SU-DHL-6 (cell line): ENCODE measurements at regions not wholly inside any gene's neighbourhood (a gene's known extent, or its start where the extent isn't known, plus 50 kb on each side); places are given as distances from the start of the nearest gene placed in this dataset.

Experiments
- H2AFZ ChIP-seq: fragments of 200-600 bp; sonication (generic); 2 replicates; pipeline ENCODE4 v1.6.1; 2014; ENCODE audit warnings: low read depth, mild to moderate bottlenecking, moderate library complexity, mixed read lengths, antibody characterized with exemption, low read length; ENCODE audit not compliant: severe bottlenecking
- H3F3A ChIP-seq: fragments of 200-600 bp; shearing (Covaris generic); 2 replicates; pipeline ENCODE4 v1.6.0; 2016; ENCODE audit warnings: antibody characterized with exemption, mild to moderate bottlenecking; ENCODE audit not compliant: insufficient read depth
- H3K27ac ChIP-seq: fragments of 200-600 bp; sonication (generic); 2 replicates; pipeline ENCODE4 v1.5.1; 2016; ENCODE audit warnings: low read depth, mild to moderate bottlenecking, low read length, moderate library complexity, mixed read lengths
- H3K27me3 ChIP-seq: fragments of 200-600 bp; sonication (generic), shearing (Covaris generic); 2 replicates; pipeline ENCODE4 v1.6.0; 2014; ENCODE audit warnings: mild to moderate bottlenecking, low read length
- H3K36me3 ChIP-seq: fragments of 200-600 bp; sonication (generic); 2 replicates; pipeline ENCODE4 v1.6.1; 2014; ENCODE audit warnings: mild to moderate bottlenecking, low read length, mixed read lengths
- H3K4me2 ChIP-seq: fragments of 300-600, 200-600 bp; shearing (Covaris generic), sonication (generic); 2 replicates; pipeline ENCODE4 v1.6.0; 2014; ENCODE audit warnings: low read length, low read depth, mild to moderate bottlenecking; ENCODE audit not compliant: poor library complexity, severe bottlenecking
- H3K4me3 ChIP-seq: fragments of 200-600 bp; sonication (generic); 2 replicates; pipeline ENCODE4 v1.5.1; 2014; ENCODE audit warnings: antibody characterized with exemption, low read length, mild to moderate bottlenecking, mixed read lengths; ENCODE audit not compliant: insufficient read depth, poor library complexity, severe bottlenecking
- H3K79me2 ChIP-seq: fragments of 200-600 bp; sonication (generic); 2 replicates; pipeline ENCODE4 v1.6.1; 2014; ENCODE audit warnings: mild to moderate bottlenecking, low read length, moderate library complexity; ENCODE audit not compliant: insufficient read depth
- H3K9ac ChIP-seq: fragments of 200-600 bp; sonication (generic); 2 replicates; pipeline ENCODE4 v1.7.0; 2014; ENCODE audit warnings: mild to moderate bottlenecking, low read length
- H3K9me2 ChIP-seq: fragments of 200-600 bp; sonication (generic); replicated peaks from 2 replicates; pipeline ENCODE4 v1.6.1; 2014; ENCODE audit warnings: low read length; ENCODE audit not compliant: insufficient read depth
- H3K9me3 ChIP-seq: fragments of 200-600 bp; sonication (generic); 2 replicates; pipeline ENCODE4 v1.6.1; 2014; ENCODE audit warnings: low read length, mixed read lengths; ENCODE audit not compliant: insufficient read depth
- H4K20me1 ChIP-seq: fragments of 200-600 bp; sonication (generic); 2 replicates; pipeline ENCODE4 v1.6.1; 2014; ENCODE audit warnings: low read depth, mild to moderate bottlenecking, antibody characterized with exemption, low read length, moderate library complexity, mixed read lengths
- CTCF ChIP-seq: fragments of 200-600 bp; sonication (generic); IDR thresholded peaks from one replicate; pipeline ENCODE4 v1.5.1; 2017; ENCODE audit warnings: antibody characterized with exemption, mild to moderate bottlenecking, low read length, moderate library complexity; ENCODE audit not compliant: insufficient read depth, poor library complexity, severe bottlenecking
- EZH2phosphoT487 ChIP-seq: fragments of 200-600 bp; sonication (generic), shearing (Covaris generic); conservative IDR thresholded peaks from 2 replicates; pipeline ENCODE4 v1.6.1; 2018; ENCODE audit warnings: mild to moderate bottlenecking, antibody characterized with exemption, low read length, moderate library complexity, mixed read lengths

GRCh38 chr5:36521219-36521618 is 85.2 kb upstream of the SLC1A3 start:
- Histone ChIP-seq H3K36me3 (no peaks in the 10 kb centered on the region), H4K20me1 (no peaks in the 10 kb centered on the region), H2AFZ (no peak overlapping the region), H3K4me3 (no peak overlapping the region), H3K9ac (no peak overlapping the region), H3K9me3 (no peaks in the 10 kb centered on the region), H3K79me2 (no peaks in the 10 kb centered on the region), H3K4me2 (no peak overlapping the region), H3F3A (no peaks in the 10 kb centered on the region), H3K27ac (no peak overlapping the region), H3K9me2 (no peaks in the 10 kb centered on the region), H3K27me3 (no peaks in the 10 kb centered on the region)
- no peak for TF ChIP-seq EZH2phosphoT487
- TF ChIP-seq CTCF, result no peak

- H3K36me3 ChIP-seq, result no peaks in the 10 kb centered on the region
- no peaks in the 10 kb centered on the region for H3K79me2 ChIP-seq
- no peak overlapping the region for H3K27ac ChIP-seq
- no peaks in the 10 kb centered on the region for H3K9me3 ChIP-seq
- no peaks in the 10 kb centered on the region for H3K27me3 ChIP-seq
- no peak overlapping the region for H3K4me2 ChIP-seq
- H3K4me3 ChIP-seq, result no peak overlapping the region
- H3F3A ChIP-seq, result no peaks in the 10 kb centered on the region
- no peak overlapping the region for H2AFZ ChIP-seq
- TF ChIP-seq EZH2phosphoT487 (no peak), CTCF (no peak)
- no peaks in the 10 kb centered on the region for H4K20me1 ChIP-seq
- H3K9ac ChIP-seq, result no peak overlapping the region
- no peaks in the 10 kb centered on the region for H3K9me2 ChIP-seq
Measured at GRCh38 chr5:36521838-36522745, 84.3 kb upstream of the SLC1A3 start.

- Histone ChIP-seq H4K20me1 (no peaks in the 10 kb centered on the region), H3K9ac (no peak overlapping the region), H3K9me2 (no peaks in the 10 kb centered on the region), H3K9me3 (no peaks in the 10 kb centered on the region), H3K36me3 (no peaks in the 10 kb centered on the region), H2AFZ (no peak overlapping the region), H3K4me2 (no peak overlapping the region), H3K27me3 (no peaks in the 10 kb centered on the region), H3F3A (no peaks in the 10 kb centered on the region), H3K27ac (no peak overlapping the region), H3K4me3 (no peak overlapping the region), H3K79me2 (no peaks in the 10 kb centered on the region)
- TF ChIP-seq CTCF, result no peak
- TF ChIP-seq EZH2phosphoT487, result no peak
Measured at GRCh38 chr5:36522746-36523065, 83.7 kb upstream of the SLC1A3 start.
